HFF-Myc (cell line): ENCODE measurements at regions not wholly inside any gene's neighbourhood (a gene's known extent, or its start where the extent isn't known, plus 50 kb on each side); places are given as distances from the start of the nearest gene placed in this dataset.

Source experiments
- DNase-seq: peaks from one replicate; pipeline ENCODE4 v3.0.0-alpha.2; 2011; ENCODE audit warnings: low read depth; ENCODE audit errors: extremely low read depth
- H3K4me3 ChIP-seq: replicated peaks from 2 replicates; pipeline ENCODE4 v1.5.1; 2011; ENCODE audit warnings: low read depth, mild to moderate bottlenecking, control low read depth, low read length
- CTCF ChIP-seq: IDR thresholded peaks from 2 replicates; pipeline ENCODE4 v1.5.1; 2012; ENCODE audit warnings: mild to moderate bottlenecking, low read depth, low read length, control low read depth; ENCODE audit errors: missing control alignments

GRCh38 chr2:120887320-120887697 is 151.6 kb downstream of the GLI2 start:
- TF ChIP-seq CTCF: no peak
- DNase-seq: no peak
- no peak overlapping the region for H3K4me3 ChIP-seq

GRCh38 chr2:120887741-120888231 is 152.1 kb downstream of the GLI2 start:
- no peak for DNase-seq
- no peak for TF ChIP-seq CTCF
- H3K4me3 ChIP-seq: no peak overlapping the region

GRCh38 chr2:120888851-120889250 is 153.2 kb downstream of the GLI2 start:
- TF ChIP-seq CTCF: no peak
- H3K4me3 ChIP-seq: no peak overlapping the region
- no peak for DNase-seq

- no peak for DNase-seq
- TF ChIP-seq CTCF: no peak
Measured at GRCh38 chr2:120889936-120890335, 154.3 kb downstream of the GLI2 start.

GRCh38 chr2:120890566-120891360 is 155.1 kb downstream of the GLI2 start:
- H3K4me3 ChIP-seq: no peak overlapping the region
- DNase-seq: no peak
- no peak for TF ChIP-seq CTCF

More at GRCh38 chr2:120889936-120890335, 154.3 kb downstream of the GLI2 start:
- H3K4me3 ChIP-seq: no peak overlapping the region

- DNase-seq: no peak
- H3K4me3 ChIP-seq: no peak overlapping the region
- no peak for TF ChIP-seq CTCF
Measured at GRCh38 chr2:120892271-120892966, 156.8 kb downstream of the GLI2 start.
